Caco-2 (cell line): ENCODE measurements at regions not wholly inside any gene's neighbourhood (a gene's known extent, or its start where the extent isn't known, plus 50 kb on each side); places are given as distances from the start of the nearest gene placed in this dataset.

Experiments used
- BruUV-seq: library from RNA; stranded (reverse); fragments of 400-500 nt; replicated peaks from 2 replicates; lab custom pipeline; 2021; lab: Mats Ljungman, UMichigan
- CTCF ChIA-PET: fragments of 300-600 bp; sonication (Branson Sonifier 250); formaldehyde crosslinking; loops from one replicate; lab custom pipeline; 2022; ENCODE audit warnings: antibody characterized with exemption; lab: Charles Lee
- POLR2A ChIA-PET: fragments of 300-600 bp; sonication (Branson Sonifier 250); formaldehyde crosslinking; loops from one replicate; lab custom pipeline; 2022; ENCODE audit warnings: antibody characterized with exemption; lab: Charles Lee
- DNase-seq, 2 experiments: peaks; one replicate each; pipeline versions ENCODE4 v3.0.0 to v3.0.0-alpha.2; 2020 to 2022
- H3K27me3 ChIP-seq: replicated peaks from 2 replicates; pipeline ENCODE4 v1.6.0; 2011; ENCODE audit warnings: low read length; ENCODE audit not compliant: control insufficient read depth, insufficient read depth
- H3K36me3 ChIP-seq: 2 replicates; pipeline ENCODE4 v1.5.1; 2011; ENCODE audit warnings: low read length; ENCODE audit not compliant: control insufficient read depth, insufficient read depth
- H3K4me1 ChIP-seq: fragments of 250-450 bp; sonication (Bioruptor Pico); 2 replicates; pipeline ENCODE4 v1.5.1; 2020; ENCODE audit warnings: mild to moderate bottlenecking
- H3K4me3 ChIP-seq: 2 replicates; pipeline ENCODE4 v1.5.1; 2011; ENCODE audit warnings: low read depth, mild to moderate bottlenecking, control low read depth, low read length
- H3K9me3 ChIP-seq: fragments of 250-450 bp; sonication (Bioruptor Pico); 2 replicates; pipeline ENCODE4 v1.5.1; 2020; ENCODE audit warnings: mild to moderate bottlenecking, moderate library complexity
- H3K27ac Mint-ChIP-seq: one replicate; pipeline ENCODE4 v1.8.0; 2022; ENCODE audit warnings: mixed read lengths; ENCODE audit not compliant: unreplicated experiment
- H3K27me3 Mint-ChIP-seq: one replicate; pipeline ENCODE4 v1.8.0; 2022; ENCODE audit warnings: mixed read lengths; ENCODE audit not compliant: insufficient read depth, unreplicated experiment
- H3K36me3 Mint-ChIP-seq: one replicate; pipeline ENCODE4 v1.8.0; 2022; ENCODE audit warnings: mild to moderate bottlenecking, mixed read lengths; ENCODE audit not compliant: insufficient read depth, unreplicated experiment
- H3K4me1 Mint-ChIP-seq: one replicate; pipeline ENCODE4 v1.8.0; 2022; ENCODE audit warnings: low read depth, mixed read lengths; ENCODE audit not compliant: unreplicated experiment
- H3K4me3 Mint-ChIP-seq: one replicate; pipeline ENCODE4 v1.8.0; 2022; ENCODE audit warnings: mild to moderate bottlenecking, moderate library complexity, mixed read lengths; ENCODE audit not compliant: unreplicated experiment
- H3K9me3 Mint-ChIP-seq: one replicate; pipeline ENCODE4 v1.8.0; 2022; ENCODE audit warnings: mixed read lengths; ENCODE audit not compliant: unreplicated experiment
- intact Hi-C: fragments of 100-400 bp; cut with micrococcal nuclease; formaldehyde crosslinking; loops from one replicate; pipeline ENCODE4 v1.10.0; 2022; ENCODE audit not compliant: unreplicated experiment
- TF ChIP-seq, protein P1 (sequence below), 2 experiments: fragments of 200-600 bp in 1 of 2; IDR thresholded peaks; 1 replicate in 1 of 2; 2 replicates in 1 of 2; pipeline versions ENCODE4 v1.5.1 to v1.8.0; 2011 to 2022; ENCODE audit warnings: antibody characterized with exemption in 1 of 2, control low read depth in 1 of 2, inconsistent platforms in 1 of 2, low read depth in 1 of 2, low read length in 1 of 2, mild to moderate bottlenecking in 1 of 2, moderate library complexity in 1 of 2; ENCODE audit not compliant: insufficient read depth in 1 of 2, severe bottlenecking in 1 of 2, unreplicated experiment in 1 of 2

DNA sequence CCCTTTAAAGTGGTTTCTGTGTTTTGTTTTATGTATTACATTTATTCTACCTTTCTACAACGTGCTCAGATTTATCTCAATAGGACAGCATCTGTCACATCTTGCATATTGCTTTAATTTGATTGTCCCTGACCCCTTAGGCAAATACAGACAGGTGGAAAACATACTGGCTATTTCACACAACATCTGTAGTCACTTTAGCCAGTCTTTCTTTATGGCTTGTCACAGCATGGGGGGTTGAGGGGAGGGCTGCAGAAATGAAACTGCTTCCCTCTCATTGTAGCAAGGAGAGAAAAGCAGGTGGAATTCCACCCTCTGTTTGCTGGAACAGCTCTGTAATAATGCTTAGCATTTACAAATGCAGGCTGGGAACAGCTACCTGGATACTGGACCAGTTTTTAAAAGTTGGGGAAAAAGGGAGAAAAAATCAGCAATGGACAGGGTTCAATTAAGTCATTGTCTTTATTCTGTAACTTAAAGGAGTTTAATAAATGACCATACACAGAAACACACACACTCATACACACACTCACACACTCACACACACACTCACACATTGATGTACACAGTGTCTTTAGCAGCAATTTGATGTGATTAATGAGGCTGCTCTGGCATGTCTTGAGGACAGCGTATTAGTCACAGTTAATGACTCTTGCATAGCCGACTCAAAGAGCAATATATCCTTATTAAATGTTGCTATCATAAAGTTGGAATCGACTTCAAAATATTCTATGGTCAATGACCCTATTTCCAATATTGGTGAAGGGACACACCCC, 283.7 kb upstream of the GBE1 start:
- no peaks in the 10 kb centered on the region for H3K4me1 Mint-ChIP-seq
- peaks cover 7% of the 10 kb centered on the region for H3K27me3 Mint-ChIP-seq
- BruUV-seq: no TSS peak
- no peak overlapping the region for H3K4me3 Mint-ChIP-seq
- TF ChIP-seq, protein P1, sequence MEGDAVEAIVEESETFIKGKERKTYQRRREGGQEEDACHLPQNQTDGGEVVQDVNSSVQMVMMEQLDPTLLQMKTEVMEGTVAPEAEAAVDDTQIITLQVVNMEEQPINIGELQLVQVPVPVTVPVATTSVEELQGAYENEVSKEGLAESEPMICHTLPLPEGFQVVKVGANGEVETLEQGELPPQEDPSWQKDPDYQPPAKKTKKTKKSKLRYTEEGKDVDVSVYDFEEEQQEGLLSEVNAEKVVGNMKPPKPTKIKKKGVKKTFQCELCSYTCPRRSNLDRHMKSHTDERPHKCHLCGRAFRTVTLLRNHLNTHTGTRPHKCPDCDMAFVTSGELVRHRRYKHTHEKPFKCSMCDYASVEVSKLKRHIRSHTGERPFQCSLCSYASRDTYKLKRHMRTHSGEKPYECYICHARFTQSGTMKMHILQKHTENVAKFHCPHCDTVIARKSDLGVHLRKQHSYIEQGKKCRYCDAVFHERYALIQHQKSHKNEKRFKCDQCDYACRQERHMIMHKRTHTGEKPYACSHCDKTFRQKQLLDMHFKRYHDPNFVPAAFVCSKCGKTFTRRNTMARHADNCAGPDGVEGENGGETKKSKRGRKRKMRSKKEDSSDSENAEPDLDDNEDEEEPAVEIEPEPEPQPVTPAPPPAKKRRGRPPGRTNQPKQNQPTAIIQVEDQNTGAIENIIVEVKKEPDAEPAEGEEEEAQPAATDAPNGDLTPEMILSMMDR (IDR thresholded peaks at IDR 0.05; ENCODE audit: insufficient read depth in 1 of 2, low read depth in 1 of 2, low read length in 1 of 2, severe bottlenecking in 1 of 2, unreplicated experiment in 1 of 2): no peak
- DNase-seq: no peak
- ChIA-PET CTCF (no interaction called here), POLR2A (no interaction called here)
- H3K9me3 Mint-ChIP-seq: no peaks in the 10 kb centered on the region
- no peak overlapping the region for H3K27ac Mint-ChIP-seq
- Histone ChIP-seq H3K4me3 (no peak overlapping the region), H3K36me3 (no peaks in the 10 kb centered on the region), H3K27me3 (no peaks in the 10 kb centered on the region), H3K9me3 (no peaks in the 10 kb centered on the region), H3K4me1 (no peaks in the 10 kb centered on the region)
- no peaks in the 10 kb centered on the region for H3K36me3 Mint-ChIP-seq
- intact Hi-C loops: no loop called here

DNA sequence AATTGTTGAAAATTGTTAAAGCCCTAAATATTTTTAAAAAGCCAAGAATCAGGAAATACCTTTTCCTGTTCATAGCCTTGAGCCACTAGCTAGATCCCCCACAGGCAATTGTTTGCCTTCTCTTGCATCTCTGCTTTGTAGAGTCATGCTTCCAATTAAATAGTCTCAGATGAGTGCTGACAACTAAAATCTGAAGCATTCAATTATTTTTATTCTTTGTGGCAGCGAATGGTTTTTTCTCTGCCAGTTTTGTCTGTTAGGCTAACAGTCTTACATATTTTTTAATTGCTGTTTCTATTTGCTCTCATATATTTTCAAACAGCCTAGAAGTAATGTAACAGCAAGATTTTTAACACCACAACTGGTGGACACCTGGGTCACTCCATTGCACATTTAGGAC, 277.1 kb upstream of the GBE1 start:
- intact Hi-C loops: no loop called here
- POLR2A ChIA-PET: no interaction called here
- Mint-ChIP-seq H3K27me3 (peaks cover 4% of the 10 kb centered on the region), H3K9me3 (no peaks in the 10 kb centered on the region), H3K36me3 (no peaks in the 10 kb centered on the region), H3K4me3 (no peak overlapping the region), H3K4me1 (no peaks in the 10 kb centered on the region), H3K27ac (no peak overlapping the region)
- no peaks in the 10 kb centered on the region for H3K4me1 ChIP-seq
- H3K4me3 ChIP-seq: no peak overlapping the region
- TF ChIP-seq, protein P1 (IDR thresholded peaks at IDR 0.05; ENCODE audit: insufficient read depth in 1 of 2, low read depth in 1 of 2, low read length in 1 of 2, severe bottlenecking in 1 of 2, unreplicated experiment in 1 of 2): no peak
- no peak for DNase-seq
- CTCF ChIA-PET: no interaction called here
- no peaks in the 10 kb centered on the region for H3K27me3 ChIP-seq
- no TSS peak for BruUV-seq
- H3K36me3 ChIP-seq: no peaks in the 10 kb centered on the region
- no peaks in the 10 kb centered on the region for H3K9me3 ChIP-seq

DNA sequence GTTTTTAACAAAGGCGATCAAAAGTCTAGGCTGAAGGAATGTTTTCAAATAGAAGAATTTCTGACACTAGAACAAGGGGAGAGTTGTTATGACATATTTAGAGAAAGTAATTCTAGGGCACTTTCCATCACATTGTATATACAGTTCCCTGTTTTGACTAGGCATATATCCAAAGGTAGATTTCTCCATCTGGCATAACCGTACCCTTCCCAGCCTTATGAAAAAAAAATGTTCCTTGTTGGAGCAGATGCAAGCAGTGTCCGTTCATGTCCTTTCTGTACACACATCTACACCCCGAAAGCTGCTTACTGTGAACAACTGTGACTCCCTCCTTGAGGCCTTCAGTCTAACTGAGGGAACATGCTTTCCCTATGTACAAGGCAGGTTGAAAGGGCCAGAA, 271.7 kb upstream of the GBE1 start:
- H3K36me3 ChIP-seq: no peaks in the 10 kb centered on the region
- no peak overlapping the region for H3K27ac Mint-ChIP-seq
- no peaks in the 10 kb centered on the region for H3K27me3 ChIP-seq
- H3K9me3 ChIP-seq: no peaks in the 10 kb centered on the region
- ChIA-PET CTCF (no interaction called here), POLR2A (no interaction called here)
- TF ChIP-seq, protein P1 (IDR thresholded peaks at IDR 0.05; ENCODE audit: insufficient read depth in 1 of 2, low read depth in 1 of 2, low read length in 1 of 2, severe bottlenecking in 1 of 2, unreplicated experiment in 1 of 2): no peak
- peaks cover 4% of the 10 kb centered on the region for H3K27me3 Mint-ChIP-seq
- no peaks in the 10 kb centered on the region for H3K36me3 Mint-ChIP-seq
- BruUV-seq: no TSS peak
- no peaks in the 10 kb centered on the region for H3K4me1 ChIP-seq
- no peak overlapping the region for H3K4me3 ChIP-seq
- no peaks in the 10 kb centered on the region for H3K9me3 Mint-ChIP-seq
- intact Hi-C loops: no loop called here
- no peak overlapping the region for H3K4me3 Mint-ChIP-seq
- no peaks in the 10 kb centered on the region for H3K4me1 Mint-ChIP-seq
- no peak for DNase-seq
